H9 (cell line): ENCODE measurements at regions not wholly inside any gene's neighbourhood (a gene's known extent, or its start where the extent isn't known, plus 50 kb on each side); places are given as distances from the start of the nearest gene placed in this dataset.

Source experiments
- DNase-seq: peaks from one replicate; pipeline ENCODE4 v3.0.0-alpha.2; 2017
- H2AFZ ChIP-seq: one replicate; pipeline ENCODE4 v1.6.1; 2013; ENCODE audit warnings: mild to moderate bottlenecking, low read length, control low read depth, moderate library complexity
- H2AK5ac ChIP-seq: 2 replicates; pipeline ENCODE4 v1.6.1; 2013; ENCODE audit warnings: low read length, control low read depth, mixed read lengths; ENCODE audit not compliant: insufficient read length
- H2BK120ac ChIP-seq: one replicate; pipeline ENCODE4 v1.6.1; 2013; ENCODE audit warnings: low read depth, mild to moderate bottlenecking, low read length, control low read depth, inconsistent platforms; ENCODE audit not compliant: poor library complexity, severe bottlenecking
- H2BK12ac ChIP-seq: 2 replicates; pipeline ENCODE4 v1.6.1; 2013; ENCODE audit warnings: low read length, control low read depth, mixed read lengths, low read depth; ENCODE audit not compliant: insufficient read length
- H2BK15ac ChIP-seq: 2 replicates; pipeline ENCODE4 v1.6.1; 2013; ENCODE audit warnings: low read depth, low read length, control low read depth
- H2BK20ac ChIP-seq: one replicate; pipeline ENCODE4 v1.6.1; 2013; ENCODE audit warnings: low read depth, mild to moderate bottlenecking, low read length, control low read depth, inconsistent platforms; ENCODE audit not compliant: poor library complexity, severe bottlenecking
- H2BK5ac ChIP-seq: 2 replicates; pipeline ENCODE4 v1.6.1; 2013; ENCODE audit warnings: low read length, control low read depth, mixed read lengths; ENCODE audit not compliant: insufficient read length
- H3K14ac ChIP-seq: 2 replicates; pipeline ENCODE4 v1.6.1; 2013; ENCODE audit warnings: low read length, control low read depth; ENCODE audit not compliant: insufficient read depth
- H3K18ac ChIP-seq: 2 replicates; pipeline ENCODE4 v1.6.1; 2013; ENCODE audit warnings: low read depth, mild to moderate bottlenecking, mixed read lengths, low read length, control low read depth; ENCODE audit not compliant: insufficient read length
- H3K23ac ChIP-seq: 2 replicates; pipeline ENCODE4 v1.6.1; 2013; ENCODE audit warnings: low read length, control low read depth, mixed read lengths, low read depth; ENCODE audit not compliant: insufficient read length
- H3K23me2 ChIP-seq: 2 replicates; pipeline ENCODE4 v1.6.1; 2013; ENCODE audit warnings: low read depth, mild to moderate bottlenecking, mixed read lengths, low read length, control low read depth; ENCODE audit not compliant: insufficient read length, poor library complexity, severe bottlenecking
- H3K27ac ChIP-seq: 2 replicates; pipeline ENCODE4 v1.5.1; 2013; ENCODE audit warnings: low read length, control low read depth, mixed read lengths, low read depth; ENCODE audit not compliant: insufficient read length
- H3K27me3 ChIP-seq: 2 replicates; pipeline ENCODE4 v1.6.1; 2013; ENCODE audit warnings: low read length, control low read depth, inconsistent platforms; ENCODE audit not compliant: insufficient read depth
- H3K4ac ChIP-seq: 2 replicates; pipeline ENCODE4 v1.6.1; 2013; ENCODE audit warnings: low read depth, mild to moderate bottlenecking, control low read depth, inconsistent platforms, low read length, moderate library complexity
- H3K4me1 ChIP-seq: 2 replicates; pipeline ENCODE4 v1.6.1; 2013; ENCODE audit warnings: low read length, control low read depth, inconsistent platforms; ENCODE audit not compliant: insufficient read depth
- H3K4me2 ChIP-seq: 2 replicates; pipeline ENCODE4 v1.6.1; 2013; ENCODE audit warnings: low read length, control low read depth, mixed read lengths; ENCODE audit not compliant: insufficient read length, insufficient read depth
- H3K56ac ChIP-seq: 2 replicates; pipeline ENCODE4 v1.6.1; 2013; ENCODE audit warnings: low read depth, mild to moderate bottlenecking, mixed read lengths, low read length, control low read depth; ENCODE audit not compliant: insufficient read length
- H3K79me1 ChIP-seq: 2 replicates; pipeline ENCODE4 v1.6.1; 2013; ENCODE audit warnings: low read depth, mild to moderate bottlenecking, moderate library complexity, low read length, control low read depth, inconsistent platforms; ENCODE audit not compliant: insufficient read depth, poor library complexity, severe bottlenecking
- H3K79me2 ChIP-seq: 2 replicates; pipeline ENCODE4 v1.6.1; 2013; ENCODE audit warnings: low read length, control low read depth, inconsistent platforms; ENCODE audit not compliant: insufficient read depth
- H3K9ac ChIP-seq: 2 replicates; pipeline ENCODE4 v1.6.1; 2013; ENCODE audit warnings: low read length, control low read depth, mixed read lengths; ENCODE audit not compliant: insufficient read length; ENCODE audit errors: extremely low read depth
- H3K9me3 ChIP-seq: one replicate; pipeline ENCODE4 v1.6.1; 2013; ENCODE audit warnings: low read depth, low read length, inconsistent platforms; ENCODE audit not compliant: control insufficient read depth
- H3T11ph ChIP-seq: one replicate; pipeline ENCODE4 v1.6.1; 2013; ENCODE audit warnings: mild to moderate bottlenecking, low read length, control low read depth, inconsistent platforms
- H4K20me1 ChIP-seq: one replicate; pipeline ENCODE4 v1.6.1; 2013; ENCODE audit not compliant: control insufficient read depth, insufficient read length, insufficient read depth
- H4K5ac ChIP-seq: 2 replicates; pipeline ENCODE4 v1.6.1; 2013; ENCODE audit warnings: low read depth, mild to moderate bottlenecking, mixed read lengths, low read length, control low read depth; ENCODE audit not compliant: insufficient read length
- H4K8ac ChIP-seq: replicated peaks from 2 replicates; pipeline ENCODE4 v1.6.1; 2013; ENCODE audit warnings: low read length, control low read depth, mixed read lengths, low read depth; ENCODE audit not compliant: insufficient read length
- H4K91ac ChIP-seq: 2 replicates; pipeline ENCODE4 v1.6.1; 2013; ENCODE audit warnings: low read depth, mild to moderate bottlenecking, moderate library complexity, mixed read lengths, low read length, control low read depth; ENCODE audit not compliant: insufficient read length
- H3K27ac Mint-ChIP-seq, 3 experiments: 2 replicates in 2 of 3; 3 replicates in 1 of 3; pipeline ENCODE4 v1.8.0; 2020 to 2021; ENCODE audit warnings: mixed read lengths in 3 of 3, mild to moderate bottlenecking in 1 of 3, moderate library complexity in 1 of 3
- H3K27me3 Mint-ChIP-seq: 2 replicates; pipeline ENCODE4 v1.8.0; 2021; ENCODE audit warnings: low read depth, mild to moderate bottlenecking, moderate library complexity, mixed read lengths
- H3K36me3 Mint-ChIP-seq, 3 experiments: 2 replicates in 2 of 3; 3 replicates in 1 of 3; pipeline ENCODE4 v1.8.0; 2020 to 2021; ENCODE audit warnings: low read depth in 3 of 3, mixed read lengths in 3 of 3; ENCODE audit not compliant: insufficient read depth in 1 of 3
- H3K4me1 Mint-ChIP-seq, 2 experiments: 2 replicates each; pipeline ENCODE4 v1.8.0; 2020; ENCODE audit warnings: mixed read lengths in 2 of 2
- H3K4me3 Mint-ChIP-seq, 2 experiments: 2 replicates in 1 of 2; 3 replicates in 1 of 2; pipeline ENCODE4 v1.8.0; 2020 to 2021; ENCODE audit warnings: mild to moderate bottlenecking in 2 of 2, mixed read lengths in 2 of 2, moderate library complexity in 1 of 2
- H3K9me3 Mint-ChIP-seq, 2 experiments: 2 replicates in 1 of 2; 3 replicates in 1 of 2; pipeline ENCODE4 v1.8.0; 2020; ENCODE audit warnings: mild to moderate bottlenecking in 2 of 2, mixed read lengths in 2 of 2, moderate library complexity in 1 of 2
- WGBS: extraction: QIAGEN DNeasy Blood & Tissue Kit; methylation state at CpG from one replicate; pipeline ENCODE4 v1.1.7; 2013; ENCODE audit warnings: missing lambda C conversion rate, low lambda C conversion rate, mixed read lengths; ENCODE audit not compliant: insufficient read length; ENCODE audit errors: extremely low coverage; 5-methylcytosine and 5-hydroxymethylcytosine counted together
- TF ChIP-seq, protein P1 (sequence below): fragments of 200-600 bp; sonication (generic); conservative IDR thresholded peaks from 3 replicates; pipeline ENCODE4 v1.8.0; 2021; ENCODE audit warnings: antibody characterized with exemption, mild to moderate bottlenecking

GRCh38 chr3:3589715-3590130 lies 209.5 kb upstream of the LRRN1 start:
- H2BK120ac ChIP-seq, result no peak overlapping the region
- H3K27ac Mint-ChIP-seq, result no peak overlapping the region

More at GRCh38 chr3:3589715-3590130, 209.5 kb upstream of the LRRN1 start:
- Histone ChIP-seq H3T11ph (no peak overlapping the region), H3K9me3 (no peaks in the 10 kb centered on the region), H4K91ac (no peak overlapping the region), H3K23me2 (no peaks in the 10 kb centered on the region), H2BK12ac (no peak overlapping the region), H2BK5ac (no peak overlapping the region), H3K79me1 (no peaks in the 10 kb centered on the region), H4K5ac (no peak overlapping the region), H3K56ac (no peak overlapping the region), H2AFZ (no peak overlapping the region), H3K4me2 (no peak overlapping the region), H3K4me1 (no peaks in the 10 kb centered on the region), H3K9ac (no peak overlapping the region), H4K8ac (no peak overlapping the region), H4K20me1 (no peaks in the 10 kb centered on the region), H3K27me3 (no peaks in the 10 kb centered on the region), H3K79me2 (no peaks in the 10 kb centered on the region), H2BK15ac (no peak overlapping the region), H3K18ac (no peak overlapping the region), H2BK20ac (no peak overlapping the region), H3K23ac (no peak overlapping the region), H3K14ac (no peak overlapping the region), H2AK5ac (no peak overlapping the region), H3K4ac (no peak overlapping the region), H3K27ac (no peak overlapping the region)
- peaks cover 0 to 3% of the 10 kb centered on the region in 2 experiments; a peak in 1 of 4 replicates for H3K4me1 Mint-ChIP-seq
- WGBS, result no CpG with 5 or more reads among the region's 3 CpGs
- TF ChIP-seq, protein P1, sequence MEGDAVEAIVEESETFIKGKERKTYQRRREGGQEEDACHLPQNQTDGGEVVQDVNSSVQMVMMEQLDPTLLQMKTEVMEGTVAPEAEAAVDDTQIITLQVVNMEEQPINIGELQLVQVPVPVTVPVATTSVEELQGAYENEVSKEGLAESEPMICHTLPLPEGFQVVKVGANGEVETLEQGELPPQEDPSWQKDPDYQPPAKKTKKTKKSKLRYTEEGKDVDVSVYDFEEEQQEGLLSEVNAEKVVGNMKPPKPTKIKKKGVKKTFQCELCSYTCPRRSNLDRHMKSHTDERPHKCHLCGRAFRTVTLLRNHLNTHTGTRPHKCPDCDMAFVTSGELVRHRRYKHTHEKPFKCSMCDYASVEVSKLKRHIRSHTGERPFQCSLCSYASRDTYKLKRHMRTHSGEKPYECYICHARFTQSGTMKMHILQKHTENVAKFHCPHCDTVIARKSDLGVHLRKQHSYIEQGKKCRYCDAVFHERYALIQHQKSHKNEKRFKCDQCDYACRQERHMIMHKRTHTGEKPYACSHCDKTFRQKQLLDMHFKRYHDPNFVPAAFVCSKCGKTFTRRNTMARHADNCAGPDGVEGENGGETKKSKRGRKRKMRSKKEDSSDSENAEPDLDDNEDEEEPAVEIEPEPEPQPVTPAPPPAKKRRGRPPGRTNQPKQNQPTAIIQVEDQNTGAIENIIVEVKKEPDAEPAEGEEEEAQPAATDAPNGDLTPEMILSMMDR, result no peak
- H3K36me3 Mint-ChIP-seq, result no peaks in the 10 kb centered on the region; a peak in 1 of 7 replicates
- no peak for DNase-seq
- no peak overlapping the region for H3K4me3 Mint-ChIP-seq
- no peaks in the 10 kb centered on the region; the same call in 1 of the 2 replicates for H3K27me3 Mint-ChIP-seq
- H3K9me3 Mint-ChIP-seq, result no peaks in the 10 kb centered on the region; a peak in 1 of 5 replicates
